Pancreas (tissue), 10 donors: ENCODE measurements at regions not wholly inside any gene's neighbourhood (a gene's known extent, or its start where the extent isn't known, plus 50 kb on each side); places are given as distances from the start of the nearest gene placed in this dataset.

Experiments
- ATAC-seq, 4 donors: fragments of 200-7000 bp; cut with Tn5 transposase; one replicate each; pipeline versions ENCODE4 v1.8.0 to v1.9.1; 2020; ENCODE audit warnings: mild to moderate bottlenecking in 4 of 4, moderate library complexity in 4 of 4
- DNase-seq, 6 donors: peaks; one replicate each; pipeline ENCODE4 v3.0.0-alpha.2; 2020
- FAIRE-seq: peaks from 2 replicates; lab custom pipeline; 2012; peaks lifted over from hg19 to GRCh38; lab: Jason Lieb, UNC
- H3K27ac ChIP-seq, 4 donors: fragments of 200-600 bp; sonication (generic); 1 replicate in 3 of 4; 2 replicates in 1 of 4; pipeline versions ENCODE4 v1.5.0 to v1.8.0; 2020
- H3K27me3 ChIP-seq, 4 donors: fragments of 200-600 bp; one replicate each; pipeline ENCODE4 v1.8.0; 2021
- H3K36me3 ChIP-seq, 3 donors: fragments of 200-600 bp; sonication (generic) in 1 of 3; one replicate each; pipeline versions ENCODE4 v1.5.0 to v1.8.0; 2020 to 2021
- H3K4me1 ChIP-seq, 3 donors: fragments of 200-600 bp; one replicate each; pipeline ENCODE4 v1.8.0; 2021
- H3K4me3 ChIP-seq, 4 donors: fragments of 200-600 bp; sonication (generic) in 2 of 4; one replicate each; pipeline versions ENCODE4 v1.5.0 to v1.8.0; 2020 to 2021
- H3K9me3 ChIP-seq, 4 donors: fragments of 200-600 bp; one replicate each; pipeline ENCODE4 v1.8.0; 2021
- CTCF ChIP-seq, 4 donors: fragments of 200-600 bp; sonication (generic) in 3 of 4; IDR thresholded peaks; one replicate each; pipeline versions ENCODE4 v1.5.0 to v1.8.0; 2021; ENCODE audit warnings: antibody characterized with exemption in 4 of 4
- WGBS, 2 donors: extraction: QIAGEN DNeasy Blood & Tissue Kit; methylation state at CpG; one replicate each; pipeline ENCODE4 v1.1.7; 2013; 5-methylcytosine and 5-hydroxymethylcytosine counted together
- intact Hi-C, 3 donors: fragments of 100-400 bp; cut with DNase I; formaldehyde crosslinking; loops; one replicate each; pipeline versions ENCODE4 v1.11.1 to v1.14.2; 2022
- donor health status: healthy with polysubstance abuse.
- donor health status: DM: no; HTN: no; CAD: no; lungs with moderate emphysema.
- donor health status: DM: no; HTN: no; CAD: no.
- donor health status: control.
- donor health status: control.
- donor health status: Bipolar disorder and iron deficiency.
- donor health status: DM: yes; HTN: yes; CAD: no.
- donor health status: DM: no; HTN: no; CAD: no.
- donor health status: DM: no; HTN: no; CAD: no.
- donor health status: DM: yes; HTN: yes; CAD: no.

GRCh38 chr2:2871480-2872308, 505.9 kb downstream of the EIPR1 start:
- FAIRE-seq: no peak

GRCh38 chr2:2870106-2870505, 507.5 kb downstream of the EIPR1 start:
- 65 to 74% methylated on average over 5 of the region's 5 CpGs for WGBS, 2 donors
- FAIRE-seq: no peak
- no peak overlapping the region for H3K4me3 ChIP-seq
- intact Hi-C loops: no loop called here
- TF ChIP-seq CTCF (IDR thresholded peaks at IDR 0.05): no peak
- no peaks in the 10 kb centered on the region for H3K9me3 ChIP-seq
- no peak for DNase-seq
- no peak overlapping the region for H3K27ac ChIP-seq
- H3K4me1 ChIP-seq: no peaks in the 10 kb centered on the region
- no peaks in the 10 kb centered on the region for H3K27me3 ChIP-seq
- H3K36me3 ChIP-seq: no peaks in the 10 kb centered on the region
- no peak for ATAC-seq

More at GRCh38 chr2:2871480-2872308, 505.9 kb downstream of the EIPR1 start:
- DNase-seq (no peak), ATAC-seq (no peak)
- Histone ChIP-seq H3K4me1 (no peaks in the 10 kb centered on the region), H3K36me3 (no peaks in the 10 kb centered on the region), H3K9me3 (no peaks in the 10 kb centered on the region), H3K27me3 (no peaks in the 10 kb centered on the region), H3K27ac (no peak overlapping the region), H3K4me3 (no peak overlapping the region)
- TF ChIP-seq CTCF (IDR thresholded peaks at IDR 0.05): no peak
- intact Hi-C loops: no loop called here
- 80 to 90% methylated on average over 22 of the region's 22 CpGs for WGBS, 2 donors

GRCh38 chr2:2869553-2869952, 508.1 kb downstream of the EIPR1 start:
- DNase-seq (no peak), ATAC-seq (no peak), FAIRE-seq (no peak)
- intact Hi-C loops: no loop called here
- no peaks in the 10 kb centered on the region for H3K4me1 ChIP-seq
- WGBS, 2 donors: 74 to 75% methylated on average over 9 of the region's 9 CpGs
- no peaks in the 10 kb centered on the region for H3K27me3 ChIP-seq
- no peak overlapping the region for H3K4me3 ChIP-seq
- no peak for TF ChIP-seq CTCF (IDR thresholded peaks at IDR 0.05)
- no peaks in the 10 kb centered on the region for H3K9me3 ChIP-seq
- no peak overlapping the region for H3K27ac ChIP-seq
- no peaks in the 10 kb centered on the region for H3K36me3 ChIP-seq

GRCh38 chr2:2868085-2868484, 509.5 kb downstream of the EIPR1 start:
- Histone ChIP-seq H3K36me3 (no peaks in the 10 kb centered on the region), H3K9me3 (no peaks in the 10 kb centered on the region), H3K27me3 (no peaks in the 10 kb centered on the region), H3K27ac (no peak overlapping the region), H3K4me3 (no peak overlapping the region), H3K4me1 (no peaks in the 10 kb centered on the region)
- intact Hi-C loops: no loop called here
- FAIRE-seq (no peak), ATAC-seq (no peak), DNase-seq (no peak)
- no peak for TF ChIP-seq CTCF (IDR thresholded peaks at IDR 0.05)
- WGBS, 2 donors: 40 to 53% methylated on average over 9 of the region's 9 CpGs

DNA sequence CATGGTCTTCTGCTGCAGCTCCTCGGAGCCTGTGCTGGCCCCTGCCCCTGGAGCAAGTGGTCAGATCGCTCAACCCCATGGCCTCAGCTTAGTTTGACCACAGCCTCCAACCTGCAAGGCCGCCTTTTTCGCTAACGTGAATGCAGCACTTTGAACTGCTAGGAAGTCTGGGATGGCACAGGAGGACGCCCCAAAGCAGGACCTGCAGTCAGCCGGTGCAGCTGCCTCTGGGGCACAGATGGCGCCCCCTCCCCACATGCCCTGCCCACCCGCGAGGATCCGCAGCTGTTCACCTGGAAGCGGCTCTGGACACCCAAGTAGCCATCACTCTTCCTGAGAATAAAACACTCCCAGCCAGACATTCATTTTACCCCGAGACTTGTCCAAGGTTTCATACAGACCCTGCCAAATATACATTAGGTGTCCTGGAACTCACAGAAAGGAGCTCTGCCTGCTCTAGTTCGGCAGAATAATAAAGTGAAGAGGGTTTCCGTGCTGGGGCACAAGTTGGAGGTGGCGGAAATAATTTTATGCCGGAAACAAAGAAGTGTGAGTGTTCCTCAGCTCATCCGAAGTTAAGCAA, 510.1 kb downstream of the EIPR1 start:
- DNase-seq (no peak), ATAC-seq (no peak), FAIRE-seq (no peak)
- Histone ChIP-seq H3K9me3 (no peaks in the 10 kb centered on the region), H3K36me3 (no peaks in the 10 kb centered on the region), H3K4me3 (no peak overlapping the region), H3K27me3 (no peaks in the 10 kb centered on the region), H3K27ac (no peak overlapping the region), H3K4me1 (no peaks in the 10 kb centered on the region)
- WGBS, 2 donors: 59 to 73% methylated on average over 18 of the region's 18 CpGs
- no peak for TF ChIP-seq CTCF (IDR thresholded peaks at IDR 0.05)
- intact Hi-C loops: no loop called here
